Tibial nerve (tissue), 4 donors: ENCODE measurements at regions not wholly inside any gene's neighbourhood (a gene's known extent, or its start where the extent isn't known, plus 50 kb on each side); places are given as distances from the start of the nearest gene placed in this dataset.

Source experiments
- EP300 ChIP-seq, 2 donors: sonication (generic); formaldehyde crosslinking; IDR thresholded peaks; one replicate each; pipeline ENCODE4 v1.6.1; 2017; ENCODE audit warnings: antibody characterized with exemption in 2 of 2, mild to moderate bottlenecking in 1 of 2
- POLR2A ChIP-seq, 2 donors: fragments of 450-650 bp; IDR thresholded peaks; one replicate each; pipeline ENCODE4 v1.6.1; 2017; ENCODE audit warnings: antibody characterized with exemption in 2 of 2, mild to moderate bottlenecking in 2 of 2, moderate library complexity in 2 of 2
- TF ChIP-seq, protein P1 (sequence below), 5 experiments: fragments of 200-600 bp in 3 of 5; fragments of 450-650 bp in 2 of 5; sonication (generic) in 3 of 5; IDR thresholded peaks; one replicate each; pipeline ENCODE4 v1.5.1; 2016 to 2019; ENCODE audit warnings: antibody characterized with exemption in 5 of 5, mild to moderate bottlenecking in 3 of 5, moderate library complexity in 2 of 5

DNA sequence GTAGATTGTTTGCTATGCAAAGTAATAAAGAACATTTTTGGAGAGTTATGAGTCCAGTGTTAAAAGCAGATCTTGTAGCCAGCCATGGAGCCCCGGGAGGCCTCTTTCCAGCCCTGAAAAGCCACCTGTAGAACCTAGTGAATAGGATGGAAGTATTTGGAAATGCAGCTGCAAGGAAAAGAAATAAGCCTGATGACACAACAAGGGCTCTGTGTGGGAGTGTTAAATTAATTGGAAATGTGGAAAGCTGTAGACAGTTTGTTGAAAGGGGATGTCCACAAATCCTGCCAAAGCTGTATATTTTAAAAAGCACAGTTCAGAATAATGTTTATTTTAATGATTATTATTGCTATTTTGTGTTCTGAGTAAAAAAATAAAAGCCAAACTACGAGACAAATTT lies 152.5 kb upstream of the GHR start:
- TF ChIP-seq POLR2A (IDR thresholded peaks at IDR 0.05) (no peak), EP300 (IDR thresholded peaks at IDR 0.05) (no peak)
- TF ChIP-seq, protein P1, sequence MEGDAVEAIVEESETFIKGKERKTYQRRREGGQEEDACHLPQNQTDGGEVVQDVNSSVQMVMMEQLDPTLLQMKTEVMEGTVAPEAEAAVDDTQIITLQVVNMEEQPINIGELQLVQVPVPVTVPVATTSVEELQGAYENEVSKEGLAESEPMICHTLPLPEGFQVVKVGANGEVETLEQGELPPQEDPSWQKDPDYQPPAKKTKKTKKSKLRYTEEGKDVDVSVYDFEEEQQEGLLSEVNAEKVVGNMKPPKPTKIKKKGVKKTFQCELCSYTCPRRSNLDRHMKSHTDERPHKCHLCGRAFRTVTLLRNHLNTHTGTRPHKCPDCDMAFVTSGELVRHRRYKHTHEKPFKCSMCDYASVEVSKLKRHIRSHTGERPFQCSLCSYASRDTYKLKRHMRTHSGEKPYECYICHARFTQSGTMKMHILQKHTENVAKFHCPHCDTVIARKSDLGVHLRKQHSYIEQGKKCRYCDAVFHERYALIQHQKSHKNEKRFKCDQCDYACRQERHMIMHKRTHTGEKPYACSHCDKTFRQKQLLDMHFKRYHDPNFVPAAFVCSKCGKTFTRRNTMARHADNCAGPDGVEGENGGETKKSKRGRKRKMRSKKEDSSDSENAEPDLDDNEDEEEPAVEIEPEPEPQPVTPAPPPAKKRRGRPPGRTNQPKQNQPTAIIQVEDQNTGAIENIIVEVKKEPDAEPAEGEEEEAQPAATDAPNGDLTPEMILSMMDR (IDR thresholded peaks at IDR 0.05): no peak
